B cell (primary cell): ENCODE measurements at regions not wholly inside any gene's neighbourhood (a gene's known extent, or its start where the extent isn't known, plus 50 kb on each side); places are given as distances from the start of the nearest gene placed in this dataset.

Experiments
- ATAC-seq: fragments of 200-7000 bp; cut with Tn5 transposase; one replicate; pipeline ENCODE4 v1.10.0; 2021; ENCODE audit warnings: low read depth, mild to moderate bottlenecking, moderate number of reproducible peaks, moderate library complexity
- CTCF ChIA-PET: fragments of 350-600 bp; sonication (Branson Sonifier 250); formaldehyde crosslinking; loops from one replicate; lab custom pipeline; 2021; ENCODE audit warnings: antibody characterized with exemption, inconsistent platforms; lab: Charles Lee
- POLR2A ChIA-PET: fragments of 350-600 bp; sonication (Branson Sonifier 250); formaldehyde crosslinking; loops from one replicate; lab custom pipeline; 2021; ENCODE audit warnings: antibody characterized with exemption; lab: Charles Lee
- DNase-seq: peaks from one replicate; pipeline ENCODE4 v3.0.0; 2013
- H2AFZ ChIP-seq: 2 replicates; pipeline ENCODE4 v1.6.1; 2012; ENCODE audit warnings: mild to moderate bottlenecking, low read depth, low read length; ENCODE audit not compliant: insufficient read depth, poor library complexity, severe bottlenecking
- H3K27ac ChIP-seq, 2 donors: 1 replicate in 1 of 2; 2 replicates in 1 of 2; pipeline ENCODE4 v1.5.1; 2012 to 2013; ENCODE audit warnings: low read length in 2 of 2, mild to moderate bottlenecking in 2 of 2, moderate library complexity in 1 of 2
- H3K27me3 ChIP-seq, 4 experiments: fragments of 200-600 bp in 1 of 4; sonication (generic) in 1 of 4; replicated peaks in 1 of 4; 1 replicate in 2 of 4; 2 replicates in 2 of 4; pipeline versions ENCODE4 v1.6.1 to v1.7.0; 2013 to 2016; ENCODE audit warnings: low read length in 3 of 4, mild to moderate bottlenecking in 2 of 4, mixed read lengths in 1 of 4, moderate library complexity in 1 of 4; ENCODE audit not compliant: insufficient read depth in 4 of 4, control insufficient read depth in 3 of 4; ENCODE audit errors: control extremely low read depth in 1 of 4
- H3K36me3 ChIP-seq, 2 experiments: replicated peaks in 1 of 2; 1 replicate in 1 of 2; 2 replicates in 1 of 2; pipeline versions ENCODE4 v1.6.1 to v1.7.1; 2013; ENCODE audit warnings: low read length in 1 of 2; ENCODE audit not compliant: insufficient read depth in 2 of 2, control insufficient read depth in 1 of 2; ENCODE audit errors: control extremely low read depth in 1 of 2, extremely low read depth in 1 of 2
- H3K4me1 ChIP-seq, 2 donors: fragments of 200-600 bp in 1 of 2; sonication (generic) in 1 of 2; 1 replicate in 1 of 2; 2 replicates in 1 of 2; pipeline versions ENCODE4 v1.5.1 to v1.6.1; 2013 to 2017; ENCODE audit warnings: low read length in 2 of 2; ENCODE audit not compliant: control insufficient read depth in 2 of 2, insufficient read depth in 2 of 2
- H3K4me2 ChIP-seq: replicated peaks from 2 replicates; pipeline ENCODE3; 2012; ENCODE audit warnings: mild to moderate bottlenecking, low read depth, low read length; ENCODE audit not compliant: poor library complexity, severe bottlenecking
- H3K4me3 ChIP-seq, 5 experiments: fragments of 200-600 bp in 1 of 5; sonication (generic) in 1 of 5; 1 replicate in 3 of 5; 2 replicates in 2 of 5; pipeline versions ENCODE4 v1.5.1 to v1.7.0; 2011 to 2016; ENCODE audit warnings: low read length in 4 of 5, mild to moderate bottlenecking in 4 of 5, low read depth in 2 of 5, control low read depth in 1 of 5, moderate library complexity in 1 of 5; ENCODE audit not compliant: insufficient read depth in 1 of 5; ENCODE audit errors: control extremely low read depth in 1 of 5, extremely low read depth in 1 of 5
- H3K79me2 ChIP-seq: fragments of 200-600 bp; sonication (generic); one replicate; pipeline ENCODE4 v1.6.0; 2016; ENCODE audit warnings: low read length; ENCODE audit not compliant: control insufficient read depth, insufficient read depth
- H3K9ac ChIP-seq: fragments of 200-600 bp; sonication (generic); 2 replicates; pipeline ENCODE4 v1.6.1; 2017; ENCODE audit warnings: mild to moderate bottlenecking, low read length, moderate library complexity
- H3K9me3 ChIP-seq, 3 donors: one replicate each; pipeline versions ENCODE4 v1.6.1 to v1.7.1; 2013; ENCODE audit warnings: low read length in 2 of 3; ENCODE audit not compliant: control insufficient read depth in 2 of 3, insufficient read depth in 1 of 3; ENCODE audit errors: control extremely low read depth in 1 of 3
- H4K20me1 ChIP-seq: 2 replicates; pipeline ENCODE4 v1.6.0; 2012; ENCODE audit warnings: mild to moderate bottlenecking, low read length; ENCODE audit not compliant: insufficient read depth, control insufficient read depth, poor library complexity, severe bottlenecking
- H3K27ac Mint-ChIP-seq: one replicate; pipeline ENCODE4 v1.8.0; 2021; ENCODE audit warnings: mixed read lengths
- H3K27me3 Mint-ChIP-seq: one replicate; pipeline ENCODE4 v1.8.0; 2021; ENCODE audit warnings: mixed read lengths
- H3K4me1 Mint-ChIP-seq: one replicate; pipeline ENCODE4 v1.8.0; 2021; ENCODE audit warnings: mixed read lengths
- H3K4me3 Mint-ChIP-seq: one replicate; pipeline ENCODE4 v1.8.0; 2021; ENCODE audit warnings: mixed read lengths
- H3K9me3 Mint-ChIP-seq: one replicate; pipeline ENCODE4 v1.8.0; 2022; ENCODE audit warnings: mixed read lengths; ENCODE audit not compliant: insufficient read depth
- CTCF ChIP-seq: fragments of 200-600 bp; IDR thresholded peaks from one replicate; pipeline ENCODE4 v1.8.0; 2022; ENCODE audit warnings: antibody characterized with exemption, mild to moderate bottlenecking
- EZH2 ChIP-seq: IDR thresholded peaks from 2 replicates; pipeline ENCODE4 v1.6.1; 2012; ENCODE audit warnings: borderline replicate concordance, low read depth, mild to moderate bottlenecking, moderate library complexity, low read length; ENCODE audit not compliant: insufficient read depth, poor library complexity, severe bottlenecking
- WGBS: methylation state at CpG from one replicate; pipeline ENCODE4 v1.1.5; 2013; ENCODE audit warnings: missing lambda C conversion rate; ENCODE audit not compliant: insufficient coverage; 5-methylcytosine and 5-hydroxymethylcytosine counted together
- intact Hi-C: fragments of 100-400 bp; cut with micrococcal nuclease; formaldehyde crosslinking; loops from one replicate; pipeline ENCODE4 v1.10.0; 2022

DNA sequence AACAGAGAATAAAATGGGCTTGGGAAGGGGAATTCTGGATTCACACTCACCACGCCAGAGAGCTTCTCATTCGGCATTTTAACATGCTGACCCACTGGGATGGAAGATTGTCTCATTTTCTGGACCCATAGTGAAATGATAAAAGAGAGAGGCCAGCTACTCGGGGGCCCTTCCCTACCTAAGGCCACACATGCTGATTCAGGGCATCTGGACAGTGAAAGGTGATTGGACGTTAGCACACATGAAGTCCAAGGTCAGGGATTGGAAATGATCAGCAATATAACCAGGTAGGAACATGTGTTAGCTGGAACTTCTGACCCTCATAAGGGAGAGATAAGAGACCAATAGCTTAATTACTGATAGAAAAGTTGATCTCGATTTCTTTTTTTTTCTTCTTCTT, 183.7 kb downstream of the NUFIP1 start:
- H3K4me2 ChIP-seq = no peak overlapping the region
- H3K4me3 Mint-ChIP-seq = no peak overlapping the region
- H3K4me1 ChIP-seq = no peaks in the 10 kb centered on the region
- H3K27me3 Mint-ChIP-seq = no peaks in the 10 kb centered on the region
- H3K36me3 ChIP-seq = no peaks in the 10 kb centered on the region
- H3K9me3 ChIP-seq = no peaks in the 10 kb centered on the region
- DNase-seq (no peak), ATAC-seq (no peak)
- no peaks in the 10 kb centered on the region for H3K4me1 Mint-ChIP-seq
- no peak overlapping the region for H3K4me3 ChIP-seq
- H3K9me3 Mint-ChIP-seq = no peaks in the 10 kb centered on the region
- ChIA-PET CTCF (no interaction called here), POLR2A (no interaction called here)
- no peak overlapping the region for H2AFZ ChIP-seq
- H3K79me2 ChIP-seq = no peaks in the 10 kb centered on the region
- 89% methylated on average over 4 of the region's 5 CpGs for WGBS
- no peak overlapping the region for H3K27ac ChIP-seq
- H3K27ac Mint-ChIP-seq = no peak overlapping the region
- no peaks in the 10 kb centered on the region for H3K27me3 ChIP-seq
- no peaks in the 10 kb centered on the region for H4K20me1 ChIP-seq
- no peak overlapping the region for H3K9ac ChIP-seq
- intact Hi-C loops = no loop called here
- TF ChIP-seq EZH2 = no peak
- TF ChIP-seq CTCF = no peak

DNA sequence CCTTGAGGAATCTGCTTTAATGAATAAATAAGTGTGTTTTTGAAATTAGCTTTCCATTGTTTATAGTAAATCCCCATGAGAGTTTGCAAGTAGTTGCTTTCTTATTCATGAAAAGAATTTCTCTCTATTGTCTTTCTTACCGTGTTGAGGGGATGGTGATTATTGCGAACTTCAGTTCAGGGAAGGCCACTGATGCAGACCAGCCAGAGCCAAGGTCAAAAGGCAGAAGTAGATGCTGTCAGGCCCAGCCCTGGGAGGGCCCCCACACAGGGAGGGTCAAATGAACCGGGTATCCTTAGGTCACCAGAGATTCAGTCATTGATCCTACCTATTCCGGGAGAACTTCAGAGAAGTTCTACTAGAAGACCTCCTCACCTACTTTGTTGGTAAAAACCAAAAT, 185.9 kb downstream of the NUFIP1 start:
- no peaks in the 10 kb centered on the region for H3K4me1 Mint-ChIP-seq

More for the DNA sequence above, 185.9 kb downstream of the NUFIP1 start:
- TF ChIP-seq CTCF = no peak
- no peak for TF ChIP-seq EZH2
- H3K9ac ChIP-seq = no peak overlapping the region
- H3K27me3 Mint-ChIP-seq = no peaks in the 10 kb centered on the region
- CTCF ChIA-PET = no interaction called here
- POLR2A ChIA-PET = no interaction called here
- H3K27me3 ChIP-seq = no peaks in the 10 kb centered on the region
- no peak overlapping the region for H3K4me3 Mint-ChIP-seq
- DNase-seq (no peak), ATAC-seq (no peak)
- intact Hi-C loops = no loop called here
- H3K36me3 ChIP-seq = no peaks in the 10 kb centered on the region
- H3K4me3 ChIP-seq = no peak overlapping the region
- no peaks in the 10 kb centered on the region for H3K79me2 ChIP-seq
- no peaks in the 10 kb centered on the region for H3K9me3 ChIP-seq
- H2AFZ ChIP-seq = no peak overlapping the region
- no peaks in the 10 kb centered on the region for H3K9me3 Mint-ChIP-seq
- H3K4me1 ChIP-seq = no peaks in the 10 kb centered on the region
- WGBS = 92% methylated on average over 4 of the region's 4 CpGs
- no peaks in the 10 kb centered on the region for H4K20me1 ChIP-seq
- H3K27ac ChIP-seq = no peak overlapping the region
- no peak overlapping the region for H3K27ac Mint-ChIP-seq
- no peak overlapping the region for H3K4me2 ChIP-seq
